NCI-H526 treated with DMSO at 0.1 percent for 48 hours (cell line): ENCODE measurements at regions not wholly inside any gene's neighbourhood (a gene's known extent, or its start where the extent isn't known, plus 50 kb on each side); places are given as distances from the start of the nearest gene placed in this dataset.
A peak's percentile ranks its signal among the peaks of the same experiment; 100 is the strongest.
"Not testable (repeated sequence)": the region's sequence is repeated elsewhere in the genome, so short reads cannot be mapped to it uniquely, and the experiment has no call there.

Source experiments
- DNase-seq: peaks from one replicate; lab custom pipeline; 2025; lab: John Stamatoyannopoulos, UW

DNA sequence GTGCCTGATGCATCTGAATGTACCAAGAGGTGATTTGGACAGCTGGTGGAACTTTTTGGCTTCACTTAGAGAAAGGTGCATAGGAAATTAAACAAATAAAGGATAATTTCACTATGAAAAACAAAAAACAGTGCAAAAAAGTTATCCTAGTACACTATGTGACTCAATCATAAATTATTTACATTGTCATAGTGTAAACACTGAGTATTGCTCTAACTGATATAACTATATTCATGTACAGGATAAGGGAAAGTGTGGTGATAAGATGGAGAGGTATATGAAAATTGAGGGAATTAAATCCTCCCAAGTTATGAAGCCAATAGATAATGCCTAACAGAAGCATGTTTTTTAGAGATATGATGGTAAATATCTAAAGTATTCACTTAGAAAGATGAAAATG, 50.2 kb upstream of the CPNE4 start:
- DNase-seq = no peak

DNA sequence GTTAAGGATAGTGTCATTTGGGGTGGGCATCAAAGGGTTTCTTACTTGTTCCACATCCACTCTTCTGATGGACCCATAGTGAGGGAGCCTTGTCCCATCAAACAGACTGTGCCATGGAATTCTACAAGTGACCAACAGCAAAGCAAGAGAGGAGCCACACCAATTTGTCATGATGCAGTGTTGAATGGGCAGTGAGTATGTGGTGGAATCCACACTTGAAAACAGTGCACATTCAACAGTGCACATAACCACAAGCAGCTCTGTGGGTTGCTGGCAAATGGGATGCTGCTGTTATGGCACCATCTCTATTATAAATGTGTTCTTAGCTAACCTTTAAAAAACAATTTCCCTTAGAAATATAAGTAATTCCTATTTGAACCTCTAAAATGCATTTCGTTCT, 52.5 kb upstream of the CPNE4 start:
- no peak for DNase-seq

DNA sequence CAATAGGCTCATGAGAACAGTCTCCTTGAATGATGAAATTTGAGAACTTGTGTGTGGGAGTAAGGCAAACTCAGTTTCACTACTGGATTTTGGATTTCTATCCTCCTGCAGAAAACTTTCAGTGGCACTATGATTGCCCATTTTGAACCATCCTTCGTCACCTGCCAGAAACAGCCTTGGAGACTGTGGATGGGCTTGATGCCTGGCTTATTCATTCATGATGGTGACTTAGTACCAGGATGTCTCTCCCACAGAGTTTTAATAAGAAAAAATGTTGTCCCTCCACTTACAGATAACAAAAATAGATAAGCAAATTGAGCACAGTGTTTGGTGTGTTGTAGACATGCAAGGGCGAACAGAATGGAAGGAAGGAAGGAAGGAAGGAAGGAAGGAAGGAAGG, 53.5 kb upstream of the CPNE4 start:
- no peak for DNase-seq

DNA sequence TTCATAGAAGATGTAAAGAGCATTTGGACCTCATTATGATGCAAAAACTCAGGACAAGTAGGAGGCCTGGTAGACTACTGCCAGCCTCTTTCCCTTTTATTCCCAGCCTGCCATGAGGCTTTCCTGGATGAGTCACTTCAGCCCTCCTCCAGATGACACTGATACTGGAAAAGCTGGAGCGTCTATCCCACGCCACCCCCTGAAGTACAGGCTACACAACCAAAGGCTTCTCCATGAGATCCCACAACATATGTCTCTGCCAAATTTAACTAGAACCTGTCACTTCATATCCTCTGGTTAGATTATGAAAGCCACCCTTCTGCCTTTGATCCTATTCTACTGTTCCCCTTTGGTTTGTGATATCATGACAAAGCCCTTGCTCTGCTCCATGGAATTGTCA, 56.1 kb upstream of the CPNE4 start:
- no peak for DNase-seq

DNA sequence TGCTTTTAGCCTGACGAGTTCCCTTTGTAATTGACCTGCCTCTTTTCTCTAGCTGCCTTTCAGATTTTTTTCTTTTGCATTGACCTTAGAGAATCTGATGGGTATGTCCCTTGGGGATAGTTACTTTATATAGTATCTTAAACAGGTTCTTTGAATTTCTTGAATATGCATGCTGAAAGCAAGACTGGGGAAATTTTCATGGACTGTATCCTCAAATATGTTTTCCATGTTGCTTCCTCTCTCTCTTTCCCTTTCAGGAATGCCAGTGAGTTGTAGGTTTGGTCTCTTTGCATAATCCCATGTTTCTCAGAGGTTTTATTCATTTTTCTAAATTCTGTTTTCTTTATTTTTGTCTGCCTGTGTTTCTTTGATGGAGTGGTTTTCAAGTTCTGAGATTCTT, 81.8 kb upstream of the CPNE4 start:
- DNase-seq = no peak

DNA sequence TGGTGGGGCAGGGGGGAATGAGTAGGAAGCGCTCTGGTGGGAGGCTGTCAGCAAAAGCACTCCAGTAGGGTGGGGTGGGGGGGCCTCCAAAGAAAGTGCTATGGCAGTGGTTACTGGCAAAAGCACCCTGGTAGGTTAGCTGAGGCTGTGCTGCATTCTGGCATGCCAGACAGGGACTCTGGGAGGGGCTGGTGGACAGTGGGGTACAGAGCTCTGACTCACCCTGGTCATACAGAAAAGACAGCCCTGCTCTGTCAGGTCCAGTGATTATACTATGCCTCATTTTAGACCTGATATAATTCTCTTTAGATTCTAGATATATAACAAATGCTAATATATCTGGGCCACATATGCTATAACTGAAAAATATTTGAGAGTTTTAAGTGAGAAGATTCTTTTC, 82.8 kb upstream of the CPNE4 start:
- no peak for DNase-seq

DNA sequence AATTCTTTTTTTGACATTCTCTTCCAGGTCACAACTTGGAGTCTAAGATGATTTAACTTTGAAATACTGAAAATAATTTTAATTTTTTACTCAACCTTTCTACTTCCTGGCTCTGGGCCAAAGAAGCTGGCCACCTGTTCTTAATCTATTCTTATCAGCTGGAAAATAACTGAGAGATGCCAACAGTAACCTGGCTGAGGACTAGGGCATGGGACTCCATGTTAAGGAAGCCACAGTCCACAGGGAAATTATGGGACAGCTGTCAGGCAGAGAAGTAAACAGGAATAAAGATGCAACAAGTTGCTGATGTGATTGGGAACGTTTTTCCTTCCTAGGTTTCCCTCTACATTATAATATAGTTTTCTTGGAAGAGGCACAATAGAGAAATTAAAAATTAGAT, 84.7 kb upstream of the CPNE4 start:
- no peak for DNase-seq

DNA sequence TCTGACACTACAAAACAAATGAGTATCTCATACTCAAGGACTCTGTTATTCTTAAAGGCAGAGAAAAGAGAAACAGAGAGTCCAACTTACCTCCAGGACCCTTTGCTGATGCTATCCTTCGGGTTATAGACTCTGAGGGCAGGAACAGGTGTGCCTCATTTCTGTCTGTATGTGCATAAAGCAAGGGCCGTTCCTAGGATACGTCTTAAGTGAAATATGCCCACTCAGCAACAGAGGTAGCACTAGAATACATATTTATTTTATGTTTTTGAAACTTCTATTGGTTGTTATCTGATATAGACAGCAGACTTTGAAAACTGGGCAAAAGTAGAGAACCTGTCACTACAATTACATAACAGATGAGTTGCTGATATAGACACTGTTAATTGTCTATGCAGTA, 89.3 kb upstream of the CPNE4 start:
- no peak for DNase-seq

DNA sequence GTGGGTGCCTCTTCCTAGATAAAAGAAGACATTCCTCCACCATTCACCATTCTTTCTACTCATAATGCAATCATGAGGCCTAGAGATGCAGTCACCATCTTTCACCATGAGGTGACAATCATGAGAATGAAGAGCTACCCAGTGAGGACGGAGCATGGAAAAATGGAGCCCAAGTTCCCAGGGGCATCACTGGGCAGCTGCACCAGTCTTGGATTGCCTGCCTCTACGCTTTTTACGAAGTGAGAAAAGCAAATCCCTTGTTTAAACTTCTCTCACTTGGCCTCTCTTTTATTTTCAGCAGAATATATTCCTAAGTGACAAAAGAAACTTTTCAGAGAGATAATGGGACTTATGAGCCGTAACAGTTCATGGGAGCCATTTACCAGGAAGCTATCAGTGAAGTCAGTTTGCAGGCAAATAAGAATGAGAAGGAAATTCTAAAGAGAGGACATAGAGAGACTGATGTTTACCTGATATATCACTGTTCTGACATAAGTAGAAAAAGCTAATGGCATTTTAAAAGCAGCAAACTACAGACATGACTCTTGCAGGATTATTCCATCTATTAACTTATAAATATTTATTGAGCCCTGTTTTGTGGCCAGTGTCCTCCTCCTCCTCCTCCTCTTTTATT, 90.0 kb upstream of the CPNE4 start:
- DNase-seq = no peak

DNA sequence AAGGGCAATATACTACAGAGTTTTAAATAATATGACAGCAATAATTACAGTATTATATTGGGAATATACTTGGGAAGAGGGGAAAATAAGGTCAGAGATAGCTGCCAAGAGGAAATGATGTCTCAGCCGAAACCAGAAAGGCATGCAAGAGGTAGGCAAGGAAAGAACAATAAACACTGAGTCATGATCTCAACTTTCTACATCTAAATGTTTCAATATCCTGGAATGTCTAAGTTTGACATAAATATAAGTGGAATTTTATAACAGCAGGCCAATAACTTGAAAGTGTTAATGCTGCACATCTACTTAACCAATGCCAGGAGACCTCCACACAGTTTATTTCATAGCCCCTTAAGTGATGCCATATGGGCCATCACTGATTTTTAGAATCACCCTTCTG, 99.8 kb upstream of the CPNE4 start:
- DNase-seq = no peak

DNA sequence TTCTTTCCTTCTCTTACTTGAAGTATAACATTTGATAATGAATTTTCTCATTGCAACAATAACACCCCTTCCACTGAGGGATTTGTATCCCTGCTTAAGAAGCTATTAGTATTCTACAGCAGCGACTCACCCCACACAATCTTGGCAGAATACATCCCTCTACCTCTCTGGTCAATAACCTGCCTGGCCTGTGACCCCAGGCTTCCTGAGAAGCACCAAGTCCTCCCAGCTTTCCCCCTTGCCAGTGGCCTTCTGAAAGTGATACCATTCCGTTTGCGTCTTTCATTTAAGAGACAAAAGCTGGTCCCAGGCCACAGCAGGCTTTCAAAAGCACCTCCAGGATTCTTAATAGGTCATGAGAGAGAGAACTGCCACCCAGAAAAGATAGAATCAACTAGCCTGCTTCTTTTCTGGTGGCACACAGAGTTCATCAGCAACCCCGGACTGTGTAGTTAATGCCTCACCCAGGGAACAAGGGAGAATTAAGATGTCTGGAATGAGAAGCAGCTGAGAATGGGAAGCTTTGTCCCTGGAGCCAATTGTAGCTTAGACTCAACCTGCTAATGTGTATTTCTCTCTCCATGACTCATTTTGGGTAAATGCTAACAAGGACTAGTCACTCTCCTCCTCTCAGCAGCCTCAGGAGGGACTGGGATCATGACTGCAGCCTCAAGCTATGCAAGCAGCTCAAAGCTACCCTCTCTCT, 101.0 kb upstream of the CPNE4 start:
- no peak for DNase-seq

DNA sequence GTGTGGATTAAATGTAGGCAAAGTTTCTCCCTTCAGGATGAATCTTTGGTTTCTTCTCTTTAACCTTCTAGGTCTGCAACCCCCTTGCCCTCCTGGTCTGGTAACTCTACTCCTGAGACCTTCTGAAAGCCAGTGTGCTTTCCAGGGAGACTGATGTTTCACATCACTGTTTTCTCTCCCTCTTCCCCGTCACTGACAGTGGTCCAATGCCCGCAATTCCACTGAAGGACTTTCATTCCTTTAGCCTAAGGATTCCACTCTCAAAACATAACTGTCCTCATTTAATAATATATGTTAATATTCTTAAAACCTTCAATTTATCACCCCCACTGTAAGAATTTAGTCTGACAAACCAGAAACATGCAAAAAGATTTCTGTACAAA, 101.5 kb upstream of the CPNE4 start:
- no peak for DNase-seq

DNA sequence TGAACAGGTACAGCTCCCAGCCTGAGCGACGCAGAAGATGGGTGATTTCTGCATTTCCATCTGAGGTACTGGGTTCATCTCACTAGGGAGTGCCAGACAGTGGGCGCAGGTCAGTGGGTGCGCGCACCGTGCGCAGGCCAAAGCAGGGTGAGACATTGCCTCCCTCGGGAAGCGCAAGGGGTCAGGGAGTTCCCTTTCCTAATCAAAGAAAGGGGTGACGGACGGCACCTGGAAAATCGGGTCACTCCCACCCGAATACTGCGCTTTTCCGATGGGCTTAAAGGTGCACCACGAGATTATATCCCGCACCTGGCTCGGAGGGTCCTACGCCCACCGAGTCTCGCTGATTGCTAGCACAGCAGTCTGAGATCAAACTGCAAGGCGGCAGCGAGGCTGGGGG, 102.1 kb upstream of the CPNE4 start:
- not testable (repeated sequence) for DNase-seq

DNA sequence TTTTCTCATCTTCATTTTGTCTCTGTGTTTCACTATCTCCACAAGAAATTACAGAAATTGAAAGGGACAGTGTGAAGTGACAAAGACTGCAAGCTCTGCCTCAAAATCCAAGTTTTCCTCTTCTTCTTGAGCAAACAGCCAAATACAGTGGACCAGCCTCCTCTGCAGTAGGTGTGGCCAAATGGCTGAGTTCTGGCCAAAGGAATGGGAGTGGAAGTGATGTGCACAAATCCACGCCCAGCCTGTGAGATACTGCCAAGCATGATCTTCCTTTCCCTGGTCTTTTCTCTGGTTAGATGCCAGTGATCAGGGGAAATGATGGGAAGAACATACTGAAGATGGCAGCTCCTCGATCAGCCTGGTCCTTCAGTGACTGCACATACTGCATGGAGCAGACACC, 111.0 kb upstream of the CPNE4 start:
- DNase-seq = no peak

DNA sequence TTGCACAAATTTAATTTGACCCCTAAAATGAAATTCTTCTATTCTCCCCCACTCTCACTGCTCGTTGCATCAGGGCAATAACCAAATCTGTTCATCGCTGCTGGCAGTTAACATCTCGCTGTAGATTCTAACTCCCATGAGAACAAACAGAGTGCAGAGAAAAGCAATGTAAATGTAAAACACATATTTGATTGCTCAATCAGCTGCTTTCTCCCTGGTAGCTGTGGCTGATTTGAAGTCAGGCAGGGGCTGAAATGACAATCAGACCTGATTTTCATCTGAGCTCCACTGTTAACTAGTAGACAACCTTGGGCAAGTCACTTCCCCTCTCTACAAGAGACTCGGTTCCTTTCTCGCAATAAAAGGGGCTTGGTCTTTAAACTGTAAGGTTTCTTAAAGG, 119.8 kb upstream of the CPNE4 start:
- no peak for DNase-seq

DNA sequence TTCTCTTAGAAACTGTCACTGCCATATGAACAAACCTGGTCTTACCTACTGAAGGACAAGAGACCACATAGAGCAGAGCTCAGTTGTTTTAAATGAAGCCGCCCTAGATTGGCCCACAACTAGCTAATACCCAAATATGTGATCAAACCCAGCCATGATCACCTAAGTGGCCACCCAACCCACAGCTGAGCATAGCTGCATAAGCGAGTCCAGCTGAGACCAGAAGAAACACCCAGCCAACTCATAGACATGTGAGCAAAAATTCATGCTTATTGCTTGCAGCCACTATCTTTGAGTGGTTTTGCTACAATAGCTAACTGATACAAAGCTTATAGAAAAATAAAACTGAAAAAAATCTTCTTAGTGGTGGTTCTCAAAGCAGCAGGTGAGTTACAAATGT, 124.3 kb upstream of the CPNE4 start:
- no peak for DNase-seq

DNA sequence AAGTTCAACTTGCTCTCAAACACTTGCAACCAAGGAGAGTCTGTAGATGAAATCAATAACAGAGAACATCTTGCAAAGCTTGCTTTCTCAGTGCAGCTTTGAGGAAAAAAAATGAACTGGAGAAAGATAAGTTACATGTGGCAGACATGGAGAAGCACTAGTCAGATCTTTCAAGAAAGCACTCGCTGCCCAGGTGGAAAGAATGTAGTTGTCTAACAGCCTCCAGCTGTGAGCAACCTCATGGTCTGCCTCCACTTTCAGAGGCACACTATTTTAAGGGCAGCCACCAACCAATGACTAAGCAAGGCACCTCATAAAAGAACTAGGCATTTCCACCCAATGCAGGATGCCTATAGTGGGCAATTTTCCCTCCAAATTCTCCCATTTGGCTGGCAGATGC, 125.4 kb upstream of the CPNE4 start:
- DNase-seq = no peak

DNA sequence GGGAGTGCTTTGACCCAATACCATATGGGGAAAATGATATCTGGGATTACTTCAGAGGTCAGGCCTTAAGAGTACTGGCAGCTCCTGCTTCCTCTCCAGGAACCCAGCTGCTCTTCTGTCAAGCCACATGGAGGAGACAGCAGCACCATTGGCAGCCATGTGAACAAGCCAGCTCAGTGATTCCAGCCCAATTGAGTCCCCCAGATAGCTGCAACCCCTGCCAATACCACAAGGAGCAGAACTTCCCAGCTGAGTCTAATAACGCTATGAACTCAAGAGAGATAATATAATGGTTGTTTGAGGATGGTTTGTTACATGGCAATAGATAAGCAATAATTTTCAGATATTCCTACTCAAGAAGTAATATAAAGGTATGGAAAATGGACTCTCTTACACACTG, 126.8 kb upstream of the CPNE4 start:
- no peak for DNase-seq

DNA sequence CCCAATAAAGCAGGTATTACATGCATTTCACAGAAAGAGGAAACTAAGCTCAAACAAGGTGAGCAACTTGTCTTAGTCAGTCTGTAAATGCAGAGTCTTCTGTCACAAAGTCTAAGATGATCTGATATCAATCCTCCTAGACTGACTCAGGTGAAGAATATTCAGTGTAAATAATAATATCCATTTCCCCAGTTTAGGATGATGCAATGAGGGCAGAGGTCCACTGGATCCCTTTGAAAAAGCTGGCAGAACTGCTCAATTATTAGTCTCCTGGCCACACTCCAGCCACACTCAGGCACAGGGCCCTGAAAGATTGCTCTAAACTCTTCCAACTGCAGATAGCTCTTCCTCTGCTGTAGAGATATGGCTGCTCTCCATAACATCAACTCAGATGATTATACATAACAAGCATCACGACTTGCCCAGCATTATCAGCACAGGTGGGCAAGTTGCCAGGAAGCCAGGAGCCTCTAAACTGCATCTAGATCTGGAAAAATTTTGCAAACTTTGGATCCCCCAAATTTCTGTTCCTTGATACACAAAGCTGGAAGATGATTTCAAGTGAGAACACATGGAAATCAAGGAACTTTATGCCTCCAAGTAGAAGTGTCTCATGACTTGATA, 129.8 kb upstream of the CPNE4 start:
- no peak for DNase-seq

DNA sequence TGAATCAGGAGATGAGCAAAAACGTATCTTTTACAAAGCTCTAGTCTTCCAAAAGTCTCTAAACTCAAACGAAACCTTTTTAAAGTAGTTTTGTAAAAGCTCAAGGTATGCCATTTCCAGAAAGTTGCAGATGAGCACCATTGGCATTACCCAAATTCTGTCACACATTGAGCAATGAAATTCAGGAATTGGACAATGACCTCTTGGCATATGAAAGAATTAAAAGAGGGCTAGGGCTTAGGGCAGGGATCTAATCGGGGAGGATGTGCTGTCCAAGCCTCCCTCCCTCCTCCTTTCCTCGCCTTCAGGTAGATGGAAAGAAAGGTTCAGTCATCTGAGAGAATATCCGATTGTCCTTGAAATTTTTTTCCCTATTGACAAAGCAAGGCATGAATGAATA, 133.1 kb upstream of the CPNE4 start:
- no peak for DNase-seq

DNA sequence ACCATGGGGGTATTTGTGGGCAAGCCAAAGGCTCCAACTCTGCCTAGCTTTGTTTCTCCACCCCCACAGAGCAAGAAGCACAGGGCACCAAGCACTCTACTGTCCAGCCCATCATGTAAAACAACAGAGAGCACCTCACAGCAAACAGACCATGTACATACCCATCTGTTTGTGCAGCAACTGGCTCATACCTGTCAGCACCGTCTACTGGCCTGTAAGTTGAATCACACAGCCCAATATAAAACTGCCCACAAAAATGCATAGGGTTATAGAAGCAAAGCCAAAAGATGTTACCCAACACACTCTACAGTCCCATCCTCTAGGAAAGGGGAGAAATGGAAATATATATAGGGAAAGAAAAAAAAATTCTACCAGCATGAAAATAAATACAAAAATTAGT, 139.7 kb upstream of the CPNE4 start:
- no peak for DNase-seq

DNA sequence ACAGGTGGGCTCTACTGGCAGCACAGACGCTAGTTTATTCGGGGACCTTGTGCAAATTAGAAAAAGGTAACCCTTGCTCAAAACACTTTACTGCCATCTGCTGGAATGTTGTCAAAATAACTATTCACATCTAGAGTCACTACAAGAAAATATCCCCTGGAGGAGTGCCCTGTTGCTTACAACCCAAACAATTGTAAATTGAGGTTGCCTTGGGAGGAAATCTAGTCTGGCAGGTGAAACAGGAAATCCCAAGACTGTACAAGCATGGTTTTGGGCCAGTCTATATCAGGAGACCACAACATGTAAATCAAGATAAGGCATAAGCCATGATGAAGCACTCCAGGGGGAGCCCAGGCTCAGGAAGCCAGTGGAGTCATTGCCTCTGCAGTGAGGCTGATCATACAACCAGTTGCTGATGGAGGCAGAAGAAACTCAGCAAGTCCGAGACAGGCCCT, 136.8 kb upstream of the ACP3 start:
- peak; percentile 37 for DNase-seq

DNA sequence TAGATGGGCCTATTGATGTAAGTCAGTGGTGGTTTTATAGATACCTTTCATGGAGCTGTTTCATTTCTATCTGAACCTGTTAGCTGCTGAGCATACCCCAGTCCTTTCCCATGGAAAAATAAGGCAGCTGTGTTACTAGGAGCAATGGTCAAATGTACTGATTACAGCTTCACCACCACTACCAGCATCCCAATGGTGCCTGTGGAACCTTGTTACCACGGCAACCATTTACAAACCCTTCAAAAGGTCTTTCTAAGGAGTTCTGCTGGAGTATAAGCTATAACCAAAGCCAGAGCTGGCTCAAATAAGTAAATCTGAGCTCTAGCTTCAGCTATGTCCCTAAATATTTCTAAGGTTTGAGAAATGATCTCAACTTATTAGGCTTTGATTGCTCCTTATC, 133.4 kb upstream of the ACP3 start:
- DNase-seq = no peak

DNA sequence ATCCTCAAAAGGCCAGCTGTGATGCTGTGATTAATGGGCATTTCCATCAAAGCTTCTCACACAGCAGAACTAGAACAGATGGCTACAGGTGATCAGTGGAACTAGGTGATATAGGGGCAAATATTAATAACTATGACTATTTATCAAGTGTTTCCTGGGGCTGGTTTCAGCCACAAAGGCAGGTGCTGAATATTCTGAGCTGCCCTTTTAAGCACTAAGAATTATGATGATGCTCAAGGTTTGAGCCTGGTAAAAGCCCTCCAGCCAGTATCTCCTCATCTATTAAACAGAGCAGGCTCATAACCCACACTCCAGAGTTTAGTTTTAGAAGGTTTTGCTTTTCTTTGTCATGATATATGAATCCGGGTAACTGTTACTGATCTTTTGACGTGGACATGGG, 129.5 kb upstream of the ACP3 start:
- no peak for DNase-seq
